ENCODE measurements at regions not wholly inside any gene's neighbourhood (a gene's known extent, or its start where the extent isn't known, plus 50 kb on each side); places are given as distances from the start of the nearest gene placed in this dataset.

GRCh38 chr4:110778521-110778920 lies 155.6 kb upstream of the PITX2 start:
- no peak for DNase-seq (ENCODE audit: low spot score)

GRCh38 chr4:110780538-110780937 lies 157.7 kb upstream of the PITX2 start:
- DNase-seq (ENCODE audit: low spot score) = no peak

GRCh38 chr4:110781944-110782343 lies 159.1 kb upstream of the PITX2 start:
- no peak for DNase-seq (ENCODE audit: low spot score)

- DNase-seq (ENCODE audit: low spot score) = no peak
Observed at GRCh38 chr4:110787109-110787508, 164.2 kb upstream of the PITX2 start.

- DNase-seq (ENCODE audit: low spot score) = no peak
Observed at GRCh38 chr4:110787707-110788106, 164.8 kb upstream of the PITX2 start.

- DNase-seq (ENCODE audit: low spot score) = no peak
Observed at GRCh38 chr4:110788302-110788701, 165.4 kb upstream of the PITX2 start.

- DNase-seq (ENCODE audit: low spot score) = no peak
Observed at GRCh38 chr4:110792036-110792435, 169.2 kb upstream of the PITX2 start.

- no peak for DNase-seq (ENCODE audit: low spot score)
Observed at GRCh38 chr4:110793381-110793801, 170.5 kb upstream of the PITX2 start.

GRCh38 chr4:110793890-110794554 lies 171.1 kb upstream of the PITX2 start:
- no peak for DNase-seq (ENCODE audit: low spot score)

GRCh38 chr4:110795971-110796370 lies 173.1 kb upstream of the PITX2 start:
- no peak for DNase-seq (ENCODE audit: low spot score)

GRCh38 chr4:110797486-110797885 lies 174.6 kb upstream of the PITX2 start:
- DNase-seq (ENCODE audit: low spot score) = no peak

- peak; percentile 37 for DNase-seq (ENCODE audit: low spot score)
Observed at GRCh38 chr4:110798687-110799086, 175.8 kb upstream of the PITX2 start.

- DNase-seq (ENCODE audit: low spot score) = no peak
Observed at GRCh38 chr4:110799211-110799610, 176.3 kb upstream of the PITX2 start.

GRCh38 chr4:110801591-110801990 lies 178.7 kb upstream of the PITX2 start:
- no peak for DNase-seq (ENCODE audit: low spot score)

GRCh38 chr4:110808351-110808878 lies 185.5 kb upstream of the PITX2 start:
- no peak for DNase-seq (ENCODE audit: low spot score)

- DNase-seq (ENCODE audit: low spot score) = no peak
Observed at GRCh38 chr4:110815950-110816349, 193.1 kb upstream of the PITX2 start.

GRCh38 chr4:110816367-110816766 lies 193.5 kb upstream of the PITX2 start:
- DNase-seq (ENCODE audit: low spot score) = no peak

- no peak for DNase-seq (ENCODE audit: low spot score)
Observed at GRCh38 chr4:110821186-110821585, 198.3 kb upstream of the PITX2 start.

- DNase-seq (ENCODE audit: low spot score) = peak; percentile 24
Observed at GRCh38 chr4:110823251-110823650, 200.4 kb upstream of the PITX2 start.

GRCh38 chr4:110824344-110824743 lies 201.5 kb upstream of the PITX2 start:
- DNase-seq (ENCODE audit: low spot score) = no peak

- no peak for DNase-seq (ENCODE audit: low spot score)
Observed at GRCh38 chr4:110826656-110827055, 203.8 kb upstream of the PITX2 start.

GRCh38 chr4:110830461-110830860 lies 207.6 kb upstream of the PITX2 start:
- no peak for DNase-seq (ENCODE audit: low spot score)

GRCh38 chr4:110837896-110838450 lies 215.1 kb upstream of the PITX2 start:
- no peak for DNase-seq (ENCODE audit: low spot score)

GRCh38 chr4:110840221-110840654 lies 217.4 kb upstream of the PITX2 start:
- peak; percentile 54 for DNase-seq (ENCODE audit: low spot score)

Data from AG20443 (cell line).